ENCODE measurements at regions not wholly inside any gene's neighbourhood (a gene's known extent, or its start where the extent isn't known, plus 50 kb on each side); places are given as distances from the start of the nearest gene placed in this dataset.

DNA sequence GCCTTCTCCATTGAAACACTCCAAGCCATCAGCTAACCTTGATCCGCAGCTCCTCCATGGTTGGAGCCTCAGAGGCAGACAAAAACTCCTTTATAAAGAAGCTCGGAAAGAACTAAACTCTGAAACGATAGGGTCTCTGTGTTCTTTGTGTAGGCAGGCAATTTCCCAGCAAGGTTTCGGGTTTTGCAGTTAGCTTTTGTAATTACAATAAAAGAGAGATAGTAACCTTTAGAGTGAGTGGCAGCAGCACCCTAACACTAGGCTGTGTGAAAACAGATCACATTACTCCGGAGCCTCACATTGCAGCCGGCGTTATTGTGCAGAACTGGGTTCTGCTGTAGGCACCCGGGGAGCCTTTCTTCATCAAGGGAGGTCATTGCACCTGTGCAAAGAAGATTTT lies 115.8 kb upstream of the MAP3K1 start:
- Histone ChIP-seq H3K4me3 (ENCODE audit: insufficient read length, low read depth) (no peak overlapping the region), H3K27me3 (ENCODE audit: insufficient read depth, insufficient read length) (no peaks in the 10 kb centered on the region), H3K4me1 (ENCODE audit: insufficient read depth, insufficient read length) (no peaks in the 10 kb centered on the region), H3K36me3 (ENCODE audit: insufficient read depth, insufficient read length, low read length) (no peaks in the 10 kb centered on the region), H3K9ac (ENCODE audit: insufficient read length, low read depth) (no peak overlapping the region), H3K9me3 (ENCODE audit: insufficient read depth, low read length) (no peaks in the 10 kb centered on the region)
- TF ChIP-seq SUZ12 (IDR thresholded peaks at IDR 0.05; ENCODE audit: extremely low read depth, insufficient read depth, insufficient read length) (no peak), YY1 (IDR thresholded peaks at IDR 0.05; ENCODE audit: insufficient read depth, insufficient read length) (no peak), ZNF274 (IDR thresholded peaks at IDR 0.05; ENCODE audit: low read depth, low read length) (no peak)
- no peak for DNase-seq (ENCODE audit: low read depth, low spot score)

GRCh38 chr5:56698463-56699381 lies 116.6 kb upstream of the MAP3K1 start:
- no peak for DNase-seq (ENCODE audit: low read depth, low spot score)
- no peaks in the 10 kb centered on the region for H3K36me3 ChIP-seq (ENCODE audit: insufficient read depth, insufficient read length, low read length)
- TF ChIP-seq YY1 (IDR thresholded peaks at IDR 0.05; ENCODE audit: insufficient read depth, insufficient read length), result no peak
- TF ChIP-seq SUZ12 (IDR thresholded peaks at IDR 0.05; ENCODE audit: extremely low read depth, insufficient read depth, insufficient read length), result no peak
- TF ChIP-seq ZNF274 (IDR thresholded peaks at IDR 0.05; ENCODE audit: low read depth, low read length), result no peak
- H3K4me3 ChIP-seq (ENCODE audit: insufficient read length, low read depth), result no peak overlapping the region
- no peaks in the 10 kb centered on the region for H3K9me3 ChIP-seq (ENCODE audit: insufficient read depth, low read length)
- H3K9ac ChIP-seq (ENCODE audit: insufficient read length, low read depth), result no peak overlapping the region
- no peaks in the 10 kb centered on the region for H3K27me3 ChIP-seq (ENCODE audit: insufficient read depth, insufficient read length)
- no peaks in the 10 kb centered on the region for H3K4me1 ChIP-seq (ENCODE audit: insufficient read depth, insufficient read length)

DNA sequence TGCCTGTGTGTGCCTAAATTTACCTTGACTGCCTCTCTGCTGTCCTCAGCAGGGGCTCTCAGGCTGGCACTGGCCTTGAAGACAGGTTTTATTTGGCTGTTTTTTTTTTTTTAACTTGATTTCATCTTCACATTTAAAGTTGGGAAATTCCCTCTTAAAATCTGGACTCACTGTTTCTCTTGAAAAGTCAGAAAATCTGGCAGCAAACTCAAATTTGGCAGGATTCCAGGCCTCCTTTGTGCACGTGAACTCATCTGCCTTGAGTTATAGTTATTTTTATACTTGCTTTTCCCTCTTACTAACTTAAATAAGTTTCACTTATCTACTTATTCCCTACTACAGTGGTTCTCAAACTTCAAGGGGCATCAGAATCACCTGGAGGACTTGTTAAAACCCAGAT lies 118.4 kb upstream of the MAP3K1 start:
- no peaks in the 10 kb centered on the region for H3K4me1 ChIP-seq (ENCODE audit: insufficient read depth, insufficient read length)
- no peaks in the 10 kb centered on the region for H3K36me3 ChIP-seq (ENCODE audit: insufficient read depth, insufficient read length, low read length)

DNA sequence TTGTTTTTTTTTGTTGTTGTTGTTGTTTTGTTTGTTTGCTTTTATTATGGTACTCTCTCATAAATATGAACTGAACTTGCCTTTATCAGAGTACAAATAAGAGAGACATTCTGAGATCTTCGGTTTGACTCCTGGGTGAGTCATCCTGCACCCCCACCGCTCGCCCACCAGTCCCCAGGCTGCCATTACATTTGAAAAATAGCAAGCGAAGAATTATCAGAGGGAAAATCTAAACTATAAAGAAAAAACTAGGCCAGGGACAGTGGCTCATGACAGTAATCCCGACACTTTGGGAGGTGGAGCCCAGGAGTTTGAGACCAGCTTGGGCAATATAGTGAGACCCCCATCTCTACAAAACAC lies 122.1 kb upstream of the MAP3K1 start:
- no peak for TF ChIP-seq YY1 (IDR thresholded peaks at IDR 0.05; ENCODE audit: insufficient read depth, insufficient read length)
- TF ChIP-seq ZNF274 (IDR thresholded peaks at IDR 0.05; ENCODE audit: low read depth, low read length), result no peak
- no peaks in the 10 kb centered on the region for H3K27me3 ChIP-seq (ENCODE audit: insufficient read depth, insufficient read length)
- no peak overlapping the region for H3K9ac ChIP-seq (ENCODE audit: insufficient read length, low read depth)
- H3K4me1 ChIP-seq (ENCODE audit: insufficient read depth, insufficient read length), result no peaks in the 10 kb centered on the region
- H3K9me3 ChIP-seq (ENCODE audit: insufficient read depth, low read length), result no peaks in the 10 kb centered on the region
- no peak overlapping the region for H3K4me3 ChIP-seq (ENCODE audit: insufficient read length, low read depth)
- DNase-seq (ENCODE audit: low read depth, low spot score), result no peak
- H3K36me3 ChIP-seq (ENCODE audit: insufficient read depth, insufficient read length, low read length), result no peaks in the 10 kb centered on the region

More for the DNA sequence above, 118.4 kb upstream of the MAP3K1 start:
- Histone ChIP-seq H3K9ac (ENCODE audit: insufficient read length, low read depth) (no peak overlapping the region), H3K27me3 (ENCODE audit: insufficient read depth, insufficient read length) (no peaks in the 10 kb centered on the region), H3K4me3 (ENCODE audit: insufficient read length, low read depth) (no peak overlapping the region), H3K9me3 (ENCODE audit: insufficient read depth, low read length) (no peaks in the 10 kb centered on the region)
- no peak for DNase-seq (ENCODE audit: low read depth, low spot score)
- TF ChIP-seq ZNF274 (IDR thresholded peaks at IDR 0.05; ENCODE audit: low read depth, low read length), result no peak
- no peak for TF ChIP-seq SUZ12 (IDR thresholded peaks at IDR 0.05; ENCODE audit: extremely low read depth, insufficient read depth, insufficient read length)
- no peak for TF ChIP-seq YY1 (IDR thresholded peaks at IDR 0.05; ENCODE audit: insufficient read depth, insufficient read length)

- Histone ChIP-seq H3K36me3 (ENCODE audit: insufficient read depth, insufficient read length, low read length) (no peaks in the 10 kb centered on the region), H3K27me3 (ENCODE audit: insufficient read depth, insufficient read length) (no peaks in the 10 kb centered on the region), H3K9ac (ENCODE audit: insufficient read length, low read depth) (no peak overlapping the region), H3K9me3 (ENCODE audit: insufficient read depth, low read length) (no peaks in the 10 kb centered on the region), H3K4me1 (ENCODE audit: insufficient read depth, insufficient read length) (no peaks in the 10 kb centered on the region), H3K4me3 (ENCODE audit: insufficient read length, low read depth) (no peak overlapping the region)
- TF ChIP-seq YY1 (IDR thresholded peaks at IDR 0.05; ENCODE audit: insufficient read depth, insufficient read length) (no peak), ZNF274 (IDR thresholded peaks at IDR 0.05; ENCODE audit: low read depth, low read length) (no peak), SUZ12 (IDR thresholded peaks at IDR 0.05; ENCODE audit: extremely low read depth, insufficient read depth, insufficient read length) (no peak)
- DNase-seq (ENCODE audit: low read depth, low spot score), result no peak
These were observed 122.8 kb upstream of the MAP3K1 start for GRCh38 chr5:56692359-56693219.

DNA sequence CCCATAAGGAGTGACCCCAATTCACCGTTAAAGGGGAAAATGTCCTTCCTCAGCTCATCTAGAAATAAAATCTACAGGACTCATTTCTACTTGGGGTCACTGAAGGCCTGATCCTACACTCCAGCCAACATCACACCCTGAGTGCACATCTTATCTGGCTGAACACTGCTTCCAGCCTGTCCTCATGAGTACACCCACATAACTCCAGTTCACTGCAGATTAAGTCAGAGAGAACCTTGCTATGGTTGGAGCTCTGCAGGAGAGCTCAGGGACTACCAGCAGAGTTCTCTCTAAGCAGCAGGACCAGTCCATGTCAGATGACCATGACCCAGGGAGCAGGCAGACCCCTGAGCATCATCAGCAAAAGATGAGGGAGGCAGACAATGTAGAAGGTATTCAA lies 126.9 kb upstream of the MAP3K1 start:
- Histone ChIP-seq H3K4me3 (ENCODE audit: insufficient read length, low read depth) (no peak overlapping the region), H3K9ac (ENCODE audit: insufficient read length, low read depth) (no peak overlapping the region), H3K36me3 (ENCODE audit: insufficient read depth, insufficient read length, low read length) (no peaks in the 10 kb centered on the region), H3K9me3 (ENCODE audit: insufficient read depth, low read length) (no peaks in the 10 kb centered on the region), H3K4me1 (ENCODE audit: insufficient read depth, insufficient read length) (no peaks in the 10 kb centered on the region), H3K27me3 (ENCODE audit: insufficient read depth, insufficient read length) (no peaks in the 10 kb centered on the region)
- no peak for DNase-seq (ENCODE audit: low read depth, low spot score)
- no peak for TF ChIP-seq YY1 (IDR thresholded peaks at IDR 0.05; ENCODE audit: insufficient read depth, insufficient read length)
- no peak for TF ChIP-seq ZNF274 (IDR thresholded peaks at IDR 0.05; ENCODE audit: low read depth, low read length)
- no peak for TF ChIP-seq SUZ12 (IDR thresholded peaks at IDR 0.05; ENCODE audit: extremely low read depth, insufficient read depth, insufficient read length)

Measured in NT2/D1 (cell line).